Fibroblast of upper back skin (primary cell): ENCODE measurements at regions not wholly inside any gene's neighbourhood (a gene's known extent, or its start where the extent isn't known, plus 50 kb on each side); places are given as distances from the start of the nearest gene placed in this dataset.
A peak's percentile ranks its signal among the peaks of the same experiment; 100 is the strongest.

ENCODE experiments used
- DNase-seq: peaks from one replicate; pipeline ENCODE4 v3.0.0-alpha.2; 2013

DNA sequence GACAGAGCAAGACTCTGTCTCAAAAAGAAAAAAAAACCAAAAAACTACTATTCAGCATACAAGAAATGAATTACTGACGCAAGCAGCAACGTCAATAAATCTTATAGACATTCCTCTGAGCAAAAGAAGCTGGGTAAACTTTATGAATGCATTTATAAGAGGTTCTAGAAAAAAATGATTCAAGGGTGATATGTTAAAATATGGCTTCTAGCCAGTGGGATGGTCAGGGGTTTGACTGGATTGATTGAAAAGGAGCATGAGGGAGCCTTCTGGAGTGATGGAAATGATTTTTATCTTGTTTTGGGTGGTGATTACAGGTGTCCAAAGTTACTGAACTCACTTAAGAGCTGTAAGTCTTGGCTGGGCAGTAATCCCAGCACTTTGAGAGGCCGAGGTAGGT lies 64.9 kb upstream of the SALL4 start:
- DNase-seq, result no peak

GRCh38 chr20:51864967-51865366 lies 62.6 kb upstream of the SALL4 start:
- no peak for DNase-seq

DNA sequence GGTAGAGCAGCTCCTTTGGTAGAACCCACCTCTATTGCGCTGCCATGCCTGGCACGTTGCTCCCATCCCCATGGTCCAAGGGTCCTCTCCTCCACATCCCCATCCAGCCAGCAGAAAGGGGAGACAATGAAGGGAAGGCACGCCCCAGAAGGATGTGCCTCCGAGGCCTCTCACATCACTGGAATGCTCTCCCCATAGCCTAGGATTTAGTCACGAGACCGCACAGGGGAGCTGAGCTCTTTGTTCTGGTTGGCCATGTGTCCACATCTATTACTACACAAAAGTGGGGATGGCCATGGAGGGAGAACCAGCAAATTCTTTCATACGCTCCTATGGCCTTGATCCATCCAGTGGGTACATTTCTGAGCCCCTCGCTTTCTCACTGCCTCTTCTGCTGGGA lies 60.5 kb upstream of the SALL4 start:
- DNase-seq, result peak; percentile 91

DNA sequence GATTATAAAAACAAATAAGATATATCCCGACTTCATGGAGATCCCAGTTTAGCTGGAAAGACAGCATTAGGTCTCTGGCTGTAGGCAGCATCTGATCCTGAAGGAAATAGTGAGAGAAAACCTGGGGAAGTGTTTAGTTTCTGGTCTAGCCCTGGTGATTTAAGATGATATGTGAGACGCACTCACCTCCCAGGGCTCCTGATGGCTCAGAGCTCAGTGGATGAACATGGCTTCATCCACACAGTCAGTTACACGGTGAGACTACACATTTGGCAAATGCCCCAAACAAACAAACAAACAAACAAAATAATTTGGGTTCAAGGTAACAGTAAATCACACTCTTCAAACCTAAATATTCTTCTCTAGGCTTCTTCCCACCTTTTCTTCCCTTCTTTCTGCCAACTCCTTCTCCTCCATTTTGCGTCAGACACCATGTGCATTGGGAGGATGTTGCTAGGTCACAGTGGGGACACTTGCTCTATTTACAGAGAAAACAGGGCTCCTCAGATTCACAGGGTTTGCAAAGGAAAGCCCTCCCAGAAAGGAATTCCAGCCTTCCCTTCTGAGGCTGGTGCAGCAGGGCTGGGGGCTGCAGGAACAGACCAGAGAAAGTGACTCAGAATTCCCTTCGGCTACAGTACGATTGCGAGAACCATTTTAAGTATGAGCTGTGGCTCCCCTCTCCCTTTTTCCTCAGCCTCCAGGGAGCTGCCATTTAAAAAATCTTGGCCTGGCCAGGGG lies 59.6 kb upstream of the SALL4 start:
- peak; percentile 79 for DNase-seq

DNA sequence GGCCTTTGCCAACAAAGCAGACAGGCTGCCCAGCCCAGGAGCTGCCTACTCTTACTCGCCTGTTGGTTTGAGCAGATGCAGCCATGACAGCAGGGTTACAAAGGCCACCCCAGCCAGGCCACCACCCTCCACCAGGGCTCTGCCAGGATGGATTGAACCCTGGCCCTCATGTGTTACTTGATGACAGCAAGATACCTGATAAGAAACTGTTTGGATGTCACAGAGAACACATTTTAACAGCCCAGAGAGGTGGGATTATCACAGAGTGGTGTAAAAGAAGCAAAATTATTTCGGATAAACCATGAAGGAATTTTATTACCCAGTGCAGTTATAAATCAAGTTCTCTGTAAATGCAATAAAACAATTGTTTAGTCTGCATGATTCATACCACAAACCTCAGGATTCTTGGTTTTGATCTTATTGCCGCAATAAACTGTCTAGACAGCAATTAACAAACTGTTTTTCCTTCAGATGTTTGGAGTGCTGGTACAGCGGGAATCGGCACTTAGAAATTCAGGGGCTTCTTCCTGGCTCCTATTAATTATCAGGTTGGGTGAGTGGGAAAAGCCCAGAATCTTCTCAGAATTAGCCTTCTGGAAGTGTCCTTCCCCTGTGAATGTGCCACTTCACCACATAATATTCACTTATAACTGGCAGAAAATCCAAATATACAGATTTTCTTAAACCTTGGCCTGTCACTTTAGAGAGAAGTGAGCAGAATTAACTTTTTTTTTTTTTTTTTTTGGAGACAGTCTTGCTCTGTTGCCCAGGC lies 58.0 kb upstream of the SALL4 start:
- DNase-seq, result peak; percentile 92

DNA sequence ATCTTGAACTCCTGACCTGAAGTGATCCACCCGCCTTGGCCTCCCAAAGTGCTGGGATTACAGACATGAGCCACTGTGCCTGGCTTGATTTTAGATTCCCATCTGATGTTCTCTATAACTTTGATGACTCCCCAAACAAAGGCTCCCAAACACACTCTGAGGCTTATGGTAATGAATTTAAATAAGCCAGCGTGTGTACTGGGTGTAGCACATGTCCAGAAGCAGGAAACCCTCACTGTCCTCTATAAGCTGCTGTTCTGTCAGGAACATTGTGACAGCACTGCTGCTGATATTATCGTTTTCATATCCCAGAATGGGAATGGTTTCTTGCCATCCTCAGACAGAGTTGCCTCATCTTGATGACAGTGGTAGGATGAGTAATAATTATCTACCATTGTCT lies 54.1 kb upstream of the SALL4 start:
- DNase-seq, result no peak

- peak; percentile 65 for DNase-seq
Observed at GRCh38 chr20:51854921-51855320, 52.6 kb upstream of the SALL4 start.
